ENCODE measurements at regions not wholly inside any gene's neighbourhood (a gene's known extent, or its start where the extent isn't known, plus 50 kb on each side); places are given as distances from the start of the nearest gene placed in this dataset.

GRCh38 chr5:56460681-56461191 lies 227.6 kb upstream of the ANKRD55 start:
- DNase-seq (ENCODE audit: low read depth in 2 of 2), result no peak

- no peak for DNase-seq (ENCODE audit: low read depth in 2 of 2)
Measured at GRCh38 chr5:56460195-56460546, 227.0 kb upstream of the ANKRD55 start.

- no peak for DNase-seq (ENCODE audit: low read depth in 2 of 2)
Measured at GRCh38 chr5:56459394-56460194, 226.5 kb upstream of the ANKRD55 start.

- DNase-seq (ENCODE audit: low read depth in 2 of 2), result peak; percentile 39 to 45
Measured at GRCh38 chr5:56457887-56458812, 225.0 kb upstream of the ANKRD55 start.

- DNase-seq (ENCODE audit: low read depth in 2 of 2), result no peak
Measured at GRCh38 chr5:56456002-56456401, 222.9 kb upstream of the ANKRD55 start.

GRCh38 chr5:56455417-56455816 lies 222.3 kb upstream of the ANKRD55 start:
- DNase-seq (ENCODE audit: low read depth in 2 of 2), result no peak

- DNase-seq (ENCODE audit: low read depth in 2 of 2), result no peak
Measured at GRCh38 chr5:56454219-56454862, 221.2 kb upstream of the ANKRD55 start.

GRCh38 chr5:56451742-56452141 lies 218.6 kb upstream of the ANKRD55 start:
- no peak for DNase-seq (ENCODE audit: low read depth in 2 of 2)

GRCh38 chr5:56450766-56451165 lies 217.6 kb upstream of the ANKRD55 start:
- DNase-seq (ENCODE audit: low read depth in 2 of 2), result no peak

GRCh38 chr5:56449071-56449640 lies 216.0 kb upstream of the ANKRD55 start:
- DNase-seq (ENCODE audit: low read depth in 2 of 2), result no peak

GRCh38 chr5:56447656-56448055 lies 214.5 kb upstream of the ANKRD55 start:
- no peak for DNase-seq (ENCODE audit: low read depth in 2 of 2)

GRCh38 chr5:56447232-56447631 lies 214.1 kb upstream of the ANKRD55 start:
- no peak for DNase-seq (ENCODE audit: low read depth in 2 of 2)

GRCh38 chr5:56446728-56447127 lies 213.6 kb upstream of the ANKRD55 start:
- DNase-seq (ENCODE audit: low read depth in 2 of 2), result no peak

- no peak for DNase-seq (ENCODE audit: low read depth in 2 of 2)
Measured at GRCh38 chr5:56443826-56444225, 210.7 kb upstream of the ANKRD55 start.

- DNase-seq (ENCODE audit: low read depth in 2 of 2), result no peak
Measured at GRCh38 chr5:56440871-56441740, 208.0 kb upstream of the ANKRD55 start.

- DNase-seq (ENCODE audit: low read depth in 2 of 2), result no peak
Measured at GRCh38 chr5:56434986-56435385, 201.9 kb upstream of the ANKRD55 start.

- DNase-seq (ENCODE audit: low read depth in 2 of 2), result no peak
Measured at GRCh38 chr5:56433039-56433617, 200.0 kb upstream of the ANKRD55 start.

GRCh38 chr5:56432321-56432720 lies 199.2 kb upstream of the ANKRD55 start:
- DNase-seq (ENCODE audit: low read depth in 2 of 2), result no peak

- DNase-seq (ENCODE audit: low read depth in 2 of 2), result no peak
Measured at GRCh38 chr5:56430422-56430821, 197.3 kb upstream of the ANKRD55 start.

GRCh38 chr5:56429110-56429561 lies 196.0 kb upstream of the ANKRD55 start:
- DNase-seq (ENCODE audit: low read depth in 2 of 2), result no peak
